ENCODE measurements at regions not wholly inside any gene's neighbourhood (a gene's known extent, or its start where the extent isn't known, plus 50 kb on each side); places are given as distances from the start of the nearest gene placed in this dataset.

GRCh38 chr15:38896647-38897046 lies 332.0 kb upstream of the RASGRP1 start (continued):
- TF ChIP-seq SIX5 (IDR thresholded peaks at IDR 0.05; ENCODE audit: low read depth, low read length), result no peak
- no peak for TF ChIP-seq CTBP2 (IDR thresholded peaks at IDR 0.05; ENCODE audit: borderline replicate concordance, insufficient read depth, insufficient read length, low read length)
- no peak for TF ChIP-seq TCF12 (IDR thresholded peaks at IDR 0.05; ENCODE audit: low read depth, low read length)
- no peak for TF ChIP-seq TBP (IDR thresholded peaks at IDR 0.05; ENCODE audit: low read depth, low read length)
